WTC11 (cell line): ENCODE measurements at regions not wholly inside any gene's neighbourhood (a gene's known extent, or its start where the extent isn't known, plus 50 kb on each side); places are given as distances from the start of the nearest gene placed in this dataset.

Experiments used
- ATAC-seq: fragments of 200-7000 bp; cut with Tn5 transposase; 2 replicates; pipeline ENCODE4 v1.10.0; 2021; ENCODE audit warnings: mild to moderate bottlenecking, moderate library complexity
- CTCF ChIA-PET: fragments of 300-600 bp; sonication (Branson Sonifier 250); formaldehyde crosslinking; loops from one replicate; lab custom pipeline; 2021; ENCODE audit warnings: antibody characterized with exemption; lab: Charles Lee
- POLR2A ChIA-PET: fragments of 350-600 bp; sonication (Branson Sonifier 250); formaldehyde crosslinking; loops from one replicate; lab custom pipeline; 2021; ENCODE audit warnings: antibody characterized with exemption; lab: Charles Lee
- DNase-seq: peaks from one replicate; pipeline ENCODE4 v3.0.0; 2021; ENCODE audit warnings: low spot score
- H3K27ac Mint-ChIP-seq: 2 replicates; pipeline ENCODE4 v1.8.0; 2021; ENCODE audit warnings: mixed read lengths
- H3K27me3 Mint-ChIP-seq: 2 replicates; pipeline ENCODE4 v1.8.0; 2021; ENCODE audit warnings: low read depth, mild to moderate bottlenecking, moderate library complexity, mixed read lengths
- H3K36me3 Mint-ChIP-seq: 2 replicates; pipeline ENCODE4 v1.8.0; 2021; ENCODE audit warnings: mixed read lengths
- H3K4me1 Mint-ChIP-seq: 2 replicates; pipeline ENCODE4 v1.8.0; 2022; ENCODE audit warnings: mixed read lengths
- H3K4me3 Mint-ChIP-seq: 2 replicates; pipeline ENCODE4 v1.8.0; 2021; ENCODE audit warnings: mild to moderate bottlenecking, moderate library complexity, mixed read lengths
- H3K9me3 Mint-ChIP-seq: 2 replicates; pipeline ENCODE4 v1.8.0; 2021; ENCODE audit warnings: mixed read lengths
- AR ChIP-seq: fragments of 250-450 bp; sonication (Bioruptor Pico); IDR thresholded peaks from 2 replicates; pipeline ENCODE4 v1.9.0; 2021; ENCODE audit warnings: mild to moderate bottlenecking
- ARID4B ChIP-seq: sonication (generic); formaldehyde crosslinking; IDR thresholded peaks from 2 replicates; pipeline ENCODE4 v1.8.0; 2023; ENCODE audit warnings: missing genetic modification reagents, mild to moderate bottlenecking, borderline replicate concordance
- ATF2 ChIP-seq: sonication (generic); formaldehyde crosslinking; IDR thresholded peaks from 2 replicates; pipeline ENCODE4 v1.8.1; 2022; ENCODE audit warnings: low read depth, missing genetic modification reagents, borderline replicate concordance
- GTF2I ChIP-seq: fragments of 250-450 bp; sonication (Bioruptor Pico); conservative IDR thresholded peaks from 2 replicates; pipeline ENCODE4 v1.4.0; 2021; ENCODE audit warnings: mild to moderate bottlenecking
- JAZF1 ChIP-seq: fragments of 250-450 bp; sonication (Bioruptor Pico); IDR thresholded peaks from 2 replicates; pipeline ENCODE4 v1.9.0; 2021; ENCODE audit warnings: moderate library complexity, mild to moderate bottlenecking, inconsistent platforms
- MLX ChIP-seq: sonication (generic); formaldehyde crosslinking; IDR thresholded peaks from 2 replicates; pipeline ENCODE4 v1.8.1; 2023; ENCODE audit warnings: mild to moderate bottlenecking, missing genetic modification reagents, moderate library complexity
- NR1H2 ChIP-seq: sonication (generic); formaldehyde crosslinking; IDR thresholded peaks from 2 replicates; pipeline ENCODE4 v1.9.0; 2021; ENCODE audit warnings: mild to moderate bottlenecking, moderate library complexity, missing genetic modification reagents
- PRDM15 ChIP-seq: sonication (generic); formaldehyde crosslinking; IDR thresholded peaks from 2 replicates; pipeline ENCODE4 v1.8.0; 2022; ENCODE audit warnings: missing genetic modification reagents
- RELA ChIP-seq: sonication (generic); formaldehyde crosslinking; IDR thresholded peaks from 2 replicates; pipeline ENCODE4 v1.8.1; 2022; ENCODE audit warnings: missing genetic modification reagents, mild to moderate bottlenecking, borderline replicate concordance
- SP1 ChIP-seq: sonication (generic); formaldehyde crosslinking; conservative IDR thresholded peaks from 2 replicates; pipeline ENCODE4 v1.8.1; 2022; ENCODE audit warnings: missing genetic modification reagents
- TCF7 ChIP-seq: sonication (generic); formaldehyde crosslinking; IDR thresholded peaks from 2 replicates; pipeline ENCODE4 v1.8.0; 2022; ENCODE audit warnings: mild to moderate bottlenecking, low read depth, missing genetic modification reagents, moderate library complexity
- TP53 ChIP-seq: sonication (generic); formaldehyde crosslinking; IDR thresholded peaks from 2 replicates; pipeline ENCODE4 v1.8.1; 2023; ENCODE audit warnings: mild to moderate bottlenecking, missing genetic modification reagents
- USF2 ChIP-seq: sonication (generic); formaldehyde crosslinking; IDR thresholded peaks from 2 replicates; pipeline ENCODE4 v1.8.1; 2023; ENCODE audit warnings: mild to moderate bottlenecking, missing genetic modification reagents, moderate library complexity
- ZNF138 ChIP-seq: sonication (generic); formaldehyde crosslinking; conservative IDR thresholded peaks from 2 replicates; pipeline ENCODE4 v1.8.1; 2022; ENCODE audit warnings: mild to moderate bottlenecking, moderate library complexity, missing genetic modification reagents
- ZNF232 ChIP-seq: sonication (generic); formaldehyde crosslinking; IDR thresholded peaks from 2 replicates; pipeline ENCODE4 v1.8.0; 2022; ENCODE audit warnings: mild to moderate bottlenecking, missing genetic modification reagents
- ZNF263 ChIP-seq: sonication (generic); formaldehyde crosslinking; IDR thresholded peaks from 2 replicates; pipeline ENCODE4 v1.8.1; 2022; ENCODE audit warnings: low read depth, mild to moderate bottlenecking, moderate library complexity, missing genetic modification reagents
- ZNF317 ChIP-seq: sonication (generic); formaldehyde crosslinking; IDR thresholded peaks from 2 replicates; pipeline ENCODE4 v1.8.1; 2023; ENCODE audit warnings: low read depth, mild to moderate bottlenecking, moderate library complexity, missing genetic modification reagents, borderline replicate concordance
- ZNF425 ChIP-seq: fragments of 250-450 bp; sonication (Bioruptor Pico); conservative IDR thresholded peaks from 2 replicates; pipeline ENCODE4 v1.9.0; 2021; ENCODE audit warnings: mild to moderate bottlenecking

GRCh38 chr10:130687566-130687965, 551.4 kb downstream of the GLRX3 start:
- ChIA-PET POLR2A (no interaction called here), CTCF (no interaction called here)
- Mint-ChIP-seq H3K4me1 (no peaks in the 10 kb centered on the region), H3K9me3 (peaks cover 77% of the 10 kb centered on the region), H3K36me3 (peaks cover 51% of the 10 kb centered on the region), H3K4me3 (no peak overlapping the region), H3K27ac (no peak overlapping the region), H3K27me3 (peaks cover 12% of the 10 kb centered on the region)
- DNase-seq (no peak), ATAC-seq (no peak)
- TF ChIP-seq TCF7 (CRISPR knock-in tag): no peak
- TF ChIP-seq NR1H2: no peak
- no peak for TF ChIP-seq ZNF317 (CRISPR knock-in tag)
- TF ChIP-seq ZNF232 (CRISPR knock-in tag): no peak
- no peak for TF ChIP-seq ZNF425 (CRISPR knock-in tag)
- TF ChIP-seq ZNF263 (CRISPR knock-in tag): no peak
- TF ChIP-seq MLX (CRISPR knock-in tag): no peak
- no peak for TF ChIP-seq SP1 (CRISPR knock-in tag)
- no peak for TF ChIP-seq ARID4B
- no peak for TF ChIP-seq USF2 (CRISPR knock-in tag)
- TF ChIP-seq ATF2 (CRISPR knock-in tag): no peak
- TF ChIP-seq RELA (CRISPR knock-in tag): no peak

- no peak for ATAC-seq
- Mint-ChIP-seq H3K27ac (no peak overlapping the region), H3K4me1 (no peaks in the 10 kb centered on the region), H3K4me3 (no peak overlapping the region), H3K36me3 (peaks cover 62% of the 10 kb centered on the region), H3K27me3 (peaks cover 9% of the 10 kb centered on the region; the same call in 1 of the 2 replicates), H3K9me3 (peaks cover 82% of the 10 kb centered on the region)
- ChIA-PET POLR2A (no interaction called here), CTCF (no interaction called here)
- DNase-seq: no peak
- TF ChIP-seq ZNF138 (CRISPR knock-in tag) (no peak), JAZF1 (CRISPR knock-in tag) (no peak), AR (CRISPR knock-in tag) (no peak), TP53 (CRISPR knock-in tag) (no peak), GTF2I (CRISPR knock-in tag) (no peak), PRDM15 (CRISPR knock-in tag) (no peak)
Observed at GRCh38 chr10:130689743-130690626, 553.8 kb downstream of the GLRX3 start.
